Bronchial epithelial cell (primary cell): ENCODE measurements at regions not wholly inside any gene's neighbourhood (a gene's known extent, or its start where the extent isn't known, plus 50 kb on each side); places are given as distances from the start of the nearest gene placed in this dataset.

Experiments used
- DNase-seq: peaks from one replicate; pipeline ENCODE4 v3.0.0-alpha.2; 2010; ENCODE audit warnings: low read depth
- FAIRE-seq: peaks from 2 replicates; lab custom pipeline; 2011; peaks lifted over from hg19 to GRCh38; lab: Jason Lieb, UNC
- H3K27me3 ChIP-seq: 2 replicates; pipeline ENCODE4 v1.5.1; 2011; ENCODE audit warnings: low read length; ENCODE audit not compliant: control insufficient read depth, insufficient read depth
- H3K36me3 ChIP-seq: 2 replicates; pipeline ENCODE4 v1.5.1; 2011; ENCODE audit warnings: low read length; ENCODE audit not compliant: control insufficient read depth, insufficient read depth
- H3K4me3 ChIP-seq: 2 replicates; pipeline ENCODE4 v1.5.1; 2011; ENCODE audit warnings: mild to moderate bottlenecking, low read depth, low read length, control low read depth
- CTCF ChIP-seq: IDR thresholded peaks from 2 replicates; pipeline ENCODE4 v1.5.1; 2011; ENCODE audit warnings: mild to moderate bottlenecking, moderate library complexity, low read length, control low read depth, inconsistent platforms; ENCODE audit not compliant: insufficient read depth, severe bottlenecking

DNA sequence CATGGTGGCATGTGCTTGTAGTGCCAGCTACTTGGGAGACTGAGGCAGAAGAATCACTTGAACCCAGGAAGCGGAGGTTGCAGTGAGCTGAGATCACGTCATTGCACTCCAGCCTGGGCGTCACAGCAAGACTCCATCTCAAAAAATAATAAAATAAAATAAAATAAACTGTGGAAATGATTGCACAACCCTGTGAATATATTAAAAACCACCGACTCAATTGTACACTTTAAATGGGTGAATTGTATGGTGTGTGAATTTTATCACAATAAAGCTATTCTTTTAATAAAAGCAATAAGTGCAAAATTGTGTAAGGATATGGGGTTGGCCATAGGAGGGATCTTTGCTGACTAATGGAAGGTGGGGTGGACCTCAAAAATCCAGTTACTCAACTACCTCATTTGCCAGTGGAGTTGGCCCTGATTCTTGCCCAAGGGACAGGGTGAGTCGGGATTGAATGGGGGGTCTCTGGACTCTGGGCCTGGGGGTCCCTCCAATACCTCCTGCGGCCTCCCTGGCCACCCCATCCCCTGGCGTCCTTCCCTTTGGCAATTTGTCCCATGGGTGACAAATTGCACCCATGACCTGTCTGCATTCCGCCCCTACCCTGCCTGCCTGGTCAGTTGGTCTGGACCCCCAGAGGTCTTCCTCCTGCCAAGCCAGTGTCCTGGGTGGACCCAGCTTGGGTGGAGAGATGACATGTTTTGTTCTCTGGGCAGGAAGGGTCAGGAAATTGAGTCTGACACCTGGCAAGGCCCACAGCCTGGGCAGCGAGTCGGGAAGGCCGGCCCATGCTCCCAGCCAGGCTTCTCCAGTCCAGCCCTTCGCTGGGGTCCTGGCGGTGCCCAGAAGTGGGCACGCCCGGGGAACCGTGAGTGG is 61.7 kb upstream of the ELN start:
- FAIRE-seq: no peak

DNA sequence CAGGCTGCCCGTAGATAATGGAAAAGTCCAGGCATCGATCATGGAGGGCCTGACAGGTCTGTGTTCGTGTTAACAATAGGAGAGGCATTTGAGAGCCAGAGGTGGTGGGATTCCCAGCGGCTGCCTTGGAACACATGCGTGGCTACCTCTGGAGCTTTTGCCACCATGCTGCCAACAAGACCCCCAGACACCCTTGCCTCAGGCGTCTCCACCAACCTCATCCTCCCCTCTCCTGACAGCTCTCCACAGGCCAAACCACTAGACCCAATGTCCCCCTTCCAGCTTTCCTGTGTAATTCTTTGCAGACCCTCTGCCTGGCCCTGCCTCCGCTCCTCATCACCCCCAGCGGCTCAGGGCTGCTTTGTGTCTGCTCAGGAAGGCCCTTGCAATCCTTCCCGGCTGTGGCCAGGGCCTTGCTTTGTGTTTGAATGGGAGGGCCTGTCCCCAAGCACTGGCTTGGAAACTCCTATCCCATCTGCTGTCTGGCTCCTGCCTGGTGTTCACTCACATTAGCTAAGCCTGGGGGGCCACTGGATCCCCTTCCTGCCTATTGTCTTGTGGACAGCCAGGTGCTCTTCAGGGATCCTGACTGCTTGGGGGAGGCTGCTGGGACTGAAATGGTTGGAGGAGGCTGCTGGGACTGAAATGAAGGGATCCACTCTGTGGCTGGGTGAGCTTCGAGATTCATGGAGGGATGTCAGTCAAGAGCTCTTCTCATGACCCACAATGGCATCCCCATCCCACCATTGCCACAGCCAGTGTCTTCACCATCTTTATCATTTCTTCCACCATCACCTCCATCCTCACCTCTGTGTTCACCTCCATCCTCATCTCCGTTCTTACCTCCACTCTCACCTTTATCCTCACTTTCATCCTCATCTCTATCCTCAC is 60.8 kb upstream of the ELN start:
- no peak overlapping the region for H3K4me3 ChIP-seq
- H3K27me3 ChIP-seq: no peaks in the 10 kb centered on the region
- peak; percentile 13 for FAIRE-seq
- H3K36me3 ChIP-seq: no peaks in the 10 kb centered on the region
- DNase-seq: no peak
- TF ChIP-seq CTCF: no peak

More for the DNA sequence above, 61.7 kb upstream of the ELN start:
- no peak for TF ChIP-seq CTCF
- DNase-seq: peak; percentile 5
- no peaks in the 10 kb centered on the region for H3K36me3 ChIP-seq
- no peaks in the 10 kb centered on the region for H3K27me3 ChIP-seq
- no peak overlapping the region for H3K4me3 ChIP-seq

DNA sequence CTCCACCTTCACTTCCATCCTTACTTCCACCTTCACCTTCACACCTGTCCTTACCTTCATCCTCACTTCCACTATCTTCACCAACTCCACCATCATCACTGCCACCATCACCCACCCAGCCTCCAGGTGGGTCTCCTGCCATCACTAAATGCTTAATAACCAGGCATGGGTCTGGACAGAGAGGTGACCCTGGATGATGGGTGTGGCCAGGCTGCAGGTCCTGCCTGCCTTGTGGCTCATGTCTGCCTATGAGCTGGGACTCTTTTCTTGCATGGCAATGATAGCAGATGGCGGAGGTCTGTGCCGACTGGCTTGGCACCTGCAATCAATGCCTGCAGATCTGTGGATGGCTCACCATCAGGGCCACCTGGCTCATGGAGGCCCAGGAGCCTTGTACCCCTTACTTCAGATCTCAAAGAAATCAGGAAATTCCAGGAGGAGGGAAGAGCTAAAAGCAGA is 60.1 kb upstream of the ELN start:
- Histone ChIP-seq H3K4me3 (no peak overlapping the region), H3K36me3 (no peaks in the 10 kb centered on the region), H3K27me3 (no peaks in the 10 kb centered on the region)
- FAIRE-seq (no peak), DNase-seq (no peak)
- TF ChIP-seq CTCF: no peak

DNA sequence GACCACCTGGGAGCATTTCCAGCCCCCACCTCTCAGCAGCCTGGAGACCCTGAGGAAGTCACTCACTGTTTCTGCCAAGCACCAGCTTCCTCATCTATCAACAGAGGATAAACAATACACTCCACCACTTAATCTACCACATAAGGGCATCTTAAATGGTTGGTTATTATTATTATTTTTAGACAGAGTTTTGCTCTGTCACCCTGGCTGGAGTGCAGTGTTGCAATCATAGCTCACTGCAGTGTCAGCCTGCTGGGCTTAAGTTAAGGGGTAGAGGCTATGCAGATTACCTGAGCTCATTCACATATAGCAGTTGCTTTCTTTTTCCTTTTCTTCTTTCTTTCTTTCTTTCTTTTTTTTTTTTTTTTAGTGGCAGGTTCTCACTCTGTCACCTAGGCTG is 59.5 kb upstream of the ELN start:
- Histone ChIP-seq H3K36me3 (no peaks in the 10 kb centered on the region), H3K4me3 (no peak overlapping the region), H3K27me3 (no peaks in the 10 kb centered on the region)
- FAIRE-seq (no peak), DNase-seq (no peak)
- TF ChIP-seq CTCF: no peak

- H3K4me3 ChIP-seq: no peak overlapping the region
- no peaks in the 10 kb centered on the region for H3K27me3 ChIP-seq
- FAIRE-seq (no peak), DNase-seq (no peak)
- no peaks in the 10 kb centered on the region for H3K36me3 ChIP-seq
- no peak for TF ChIP-seq CTCF
Observed at GRCh38 chr7:73969991-73970390, 58.0 kb upstream of the ELN start.
